IPS-20b (cell line): ENCODE measurements at regions not wholly inside any gene's neighbourhood (a gene's known extent, or its start where the extent isn't known, plus 50 kb on each side); places are given as distances from the start of the nearest gene placed in this dataset.

Experiments used
- H3K27ac ChIP-seq: one replicate; pipeline ENCODE4 v1.5.1; 2013; ENCODE audit warnings: low read length
- H3K27me3 ChIP-seq: 2 replicates; pipeline ENCODE4 v1.6.1; 2013; ENCODE audit warnings: mild to moderate bottlenecking, low read length, inconsistent platforms; ENCODE audit not compliant: insufficient read depth
- H3K36me3 ChIP-seq: 2 replicates; pipeline ENCODE4 v1.6.1; 2013; ENCODE audit warnings: low read depth, mild to moderate bottlenecking, inconsistent platforms, low read length, moderate library complexity; ENCODE audit not compliant: insufficient read depth
- H3K4me1 ChIP-seq: 2 replicates; pipeline ENCODE4 v1.6.1; 2013; ENCODE audit warnings: mild to moderate bottlenecking, control low read depth, inconsistent platforms, low read length, moderate library complexity; ENCODE audit not compliant: insufficient read depth
- H3K4me3 ChIP-seq: 2 replicates; pipeline ENCODE4 v1.5.1; 2013; ENCODE audit warnings: mild to moderate bottlenecking, low read length, inconsistent platforms
- H3K9ac ChIP-seq: 2 replicates; pipeline ENCODE4 v1.6.1; 2013; ENCODE audit warnings: low read depth, mild to moderate bottlenecking, inconsistent platforms, low read length, moderate library complexity
- H3K9me3 ChIP-seq: 2 replicates; pipeline ENCODE4 v1.6.1; 2013; ENCODE audit warnings: mild to moderate bottlenecking, low read depth, low read length, inconsistent platforms; ENCODE audit not compliant: insufficient read depth

GRCh38 chr22:12697441-12697840 lies 2830.6 kb upstream of the OR11H1 start:
- no peak overlapping the region for H3K4me3 ChIP-seq
- H3K4me1 ChIP-seq, result no peaks in the 10 kb centered on the region
- H3K9ac ChIP-seq, result no peak overlapping the region
- H3K9me3 ChIP-seq, result peaks cover 56% of the 10 kb centered on the region
- no peaks in the 10 kb centered on the region for H3K27me3 ChIP-seq
- H3K36me3 ChIP-seq, result no peaks in the 10 kb centered on the region
- H3K27ac ChIP-seq, result no peak overlapping the region
